SK-N-SH treated with all-trans-retinoic acid at 6 μM for 48 hours (cell line): ENCODE measurements at regions not wholly inside any gene's neighbourhood (a gene's known extent, or its start where the extent isn't known, plus 50 kb on each side); places are given as distances from the start of the nearest gene placed in this dataset.

ENCODE experiments used
- ATAC-seq: fragments of 200-7000 bp; cut with Tn5 transposase; 3 replicates; pipeline ENCODE4 v1.9.1; 2020; ENCODE audit warnings: mild to moderate bottlenecking, moderate library complexity
- ARNTL ChIP-seq: fragments of 450-650 bp; formaldehyde crosslinking; IDR thresholded peaks from 2 replicates; pipeline ENCODE4 v1.5.0; 2020; ENCODE audit warnings: low read depth, mild to moderate bottlenecking, moderate library complexity, borderline replicate concordance
- BACH2 ChIP-seq: fragments of 250-450 bp; sonication (Bioruptor Pico); IDR thresholded peaks from 2 replicates; pipeline ENCODE4 v1.9.0; 2021; ENCODE audit warnings: mild to moderate bottlenecking, borderline replicate concordance
- ESRRG ChIP-seq: fragments of 250-450 bp; sonication (Bioruptor Pico); IDR thresholded peaks from 2 replicates; pipeline ENCODE4 v1.6.1; 2021; ENCODE audit warnings: mild to moderate bottlenecking
- GLIS3 ChIP-seq: fragments of 250-450 bp; sonication (Bioruptor Pico); IDR thresholded peaks from 2 replicates; pipeline ENCODE4 v1.5.0; 2020; ENCODE audit warnings: mild to moderate bottlenecking, moderate library complexity
- ISL1 ChIP-seq: fragments of 250-450 bp; sonication (Bioruptor Pico); IDR thresholded peaks from 2 replicates; pipeline ENCODE4 v2.1.2; 2022; ENCODE audit warnings: mild to moderate bottlenecking, moderate library complexity
- OSR1 ChIP-seq: fragments of 250-450 bp; sonication (Bioruptor Pico); IDR thresholded peaks from 2 replicates; pipeline ENCODE4 v1.8.0; 2022; ENCODE audit warnings: moderate library complexity, mild to moderate bottlenecking, inconsistent platforms
- PPARA ChIP-seq: fragments of 250-450 bp; sonication (Bioruptor Pico); IDR thresholded peaks from 2 replicates; pipeline ENCODE4 v1.5.0; 2020; ENCODE audit warnings: mild to moderate bottlenecking, borderline replicate concordance
- RARB ChIP-seq: fragments of 250-450 bp; sonication (Bioruptor Pico); IDR thresholded peaks from 2 replicates; pipeline ENCODE4 v1.8.0; 2021; ENCODE audit warnings: mild to moderate bottlenecking, moderate library complexity
- SNAI2 ChIP-seq: fragments of 250-450 bp; sonication (Bioruptor Pico); IDR thresholded peaks from 2 replicates; pipeline ENCODE4 v1.5.0; 2020; ENCODE audit warnings: mild to moderate bottlenecking, moderate library complexity
- TCF4 ChIP-seq: fragments of 250-450 bp; sonication (Bioruptor Pico); IDR thresholded peaks from 2 replicates; pipeline ENCODE4 v1.8.0; 2021; ENCODE audit warnings: mild to moderate bottlenecking, moderate library complexity, borderline replicate concordance
- TOX ChIP-seq: fragments of 250-450 bp; sonication (Bioruptor Pico); IDR thresholded peaks from 2 replicates; pipeline ENCODE4 v1.8.0; 2021; ENCODE audit warnings: mild to moderate bottlenecking, moderate library complexity, borderline replicate concordance
- TSHZ2 ChIP-seq: fragments of 250-450 bp; sonication (Bioruptor Pico); IDR thresholded peaks from 2 replicates; pipeline ENCODE4 v1.5.0; 2020; ENCODE audit warnings: mild to moderate bottlenecking, moderate library complexity
- ZC3H10 ChIP-seq: fragments of 250-450 bp; sonication (Bioruptor Pico); IDR thresholded peaks from 2 replicates; pipeline ENCODE4 v1.5.1; 2021; ENCODE audit warnings: mild to moderate bottlenecking, moderate library complexity
- ZFP3 ChIP-seq: fragments of 250-450 bp; sonication (Bioruptor Pico); IDR thresholded peaks from 2 replicates; pipeline ENCODE4 v1.5.0; 2020; ENCODE audit warnings: mild to moderate bottlenecking, moderate library complexity
- ZFP30 ChIP-seq: fragments of 450-650 bp; formaldehyde crosslinking; IDR thresholded peaks from 2 replicates; pipeline ENCODE4 v1.5.0; 2022; ENCODE audit warnings: mild to moderate bottlenecking, moderate library complexity
- ZNF565 ChIP-seq: fragments of 450-650 bp; formaldehyde crosslinking; conservative IDR thresholded peaks from 2 replicates; pipeline ENCODE4 v1.5.0; 2020; ENCODE audit warnings: low read depth, mild to moderate bottlenecking, moderate library complexity
- ZNF70 ChIP-seq: fragments of 450-650 bp; formaldehyde crosslinking; IDR thresholded peaks from 2 replicates; pipeline ENCODE4 v1.5.0; 2020; ENCODE audit warnings: mild to moderate bottlenecking, moderate library complexity
- ZNF8 ChIP-seq: fragments of 450-650 bp; formaldehyde crosslinking; IDR thresholded peaks from 2 replicates; pipeline ENCODE4 v1.5.0; 2020; ENCODE audit warnings: mild to moderate bottlenecking, moderate library complexity
- TF ChIP-seq, protein P1 (sequence below): fragments of 250-450 bp; sonication (Bioruptor Pico); IDR thresholded peaks from 2 replicates; pipeline ENCODE4 v1.5.1; 2021; ENCODE audit warnings: mild to moderate bottlenecking, moderate library complexity
- TF ChIP-seq, protein P2 (sequence below): fragments of 250-450 bp; sonication (Bioruptor Pico); IDR thresholded peaks from 2 replicates; pipeline ENCODE4 v1.8.0; 2021; ENCODE audit warnings: low read depth, mild to moderate bottlenecking, moderate library complexity, borderline replicate concordance
- TF ChIP-seq, protein P3 (sequence below): fragments of 250-450 bp; sonication (Bioruptor Pico); IDR thresholded peaks from 2 replicates; pipeline ENCODE4 v1.5.1; 2020; ENCODE audit warnings: low read depth, mild to moderate bottlenecking, moderate library complexity

- ATAC-seq = no peak
- TF ChIP-seq ESRRG (CRISPR knock-in tag) (no peak), ISL1 (CRISPR knock-in tag) (peak; percentile 54)
Measured at GRCh38 chr11:91209751-91210150, 986.9 kb upstream of the CHORDC1 start.

- TF ChIP-seq, protein P1, sequence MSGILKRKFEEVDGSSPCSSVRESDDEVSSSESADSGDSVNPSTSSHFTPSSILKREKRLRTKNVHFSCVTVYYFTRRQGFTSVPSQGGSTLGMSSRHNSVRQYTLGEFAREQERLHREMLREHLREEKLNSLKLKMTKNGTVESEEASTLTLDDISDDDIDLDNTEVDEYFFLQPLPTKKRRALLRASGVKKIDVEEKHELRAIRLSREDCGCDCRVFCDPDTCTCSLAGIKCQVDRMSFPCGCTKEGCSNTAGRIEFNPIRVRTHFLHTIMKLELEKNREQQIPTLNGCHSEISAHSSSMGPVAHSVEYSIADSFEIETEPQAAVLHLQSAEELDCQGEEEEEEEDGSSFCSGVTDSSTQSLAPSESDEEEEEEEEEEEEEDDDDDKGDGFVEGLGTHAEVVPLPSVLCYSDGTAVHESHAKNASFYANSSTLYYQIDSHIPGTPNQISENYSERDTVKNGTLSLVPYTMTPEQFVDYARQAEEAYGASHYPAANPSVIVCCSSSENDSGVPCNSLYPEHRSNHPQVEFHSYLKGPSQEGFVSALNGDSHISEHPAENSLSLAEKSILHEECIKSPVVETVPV (CRISPR knock-in tag) = no peak
- TF ChIP-seq OSR1 (CRISPR knock-in tag) (no peak), ISL1 (CRISPR knock-in tag) (no peak), ZFP3 (CRISPR knock-in tag) (no peak), ZNF565 (CRISPR knock-in tag) (no peak), ZFP30 (CRISPR knock-in tag) (no peak), ARNTL (CRISPR knock-in tag) (no peak), GLIS3 (no peak), ZNF70 (no peak), SNAI2 (CRISPR knock-in tag) (no peak), PPARA (CRISPR knock-in tag) (no peak), BACH2 (CRISPR knock-in tag) (no peak)
- TF ChIP-seq, protein P2, sequence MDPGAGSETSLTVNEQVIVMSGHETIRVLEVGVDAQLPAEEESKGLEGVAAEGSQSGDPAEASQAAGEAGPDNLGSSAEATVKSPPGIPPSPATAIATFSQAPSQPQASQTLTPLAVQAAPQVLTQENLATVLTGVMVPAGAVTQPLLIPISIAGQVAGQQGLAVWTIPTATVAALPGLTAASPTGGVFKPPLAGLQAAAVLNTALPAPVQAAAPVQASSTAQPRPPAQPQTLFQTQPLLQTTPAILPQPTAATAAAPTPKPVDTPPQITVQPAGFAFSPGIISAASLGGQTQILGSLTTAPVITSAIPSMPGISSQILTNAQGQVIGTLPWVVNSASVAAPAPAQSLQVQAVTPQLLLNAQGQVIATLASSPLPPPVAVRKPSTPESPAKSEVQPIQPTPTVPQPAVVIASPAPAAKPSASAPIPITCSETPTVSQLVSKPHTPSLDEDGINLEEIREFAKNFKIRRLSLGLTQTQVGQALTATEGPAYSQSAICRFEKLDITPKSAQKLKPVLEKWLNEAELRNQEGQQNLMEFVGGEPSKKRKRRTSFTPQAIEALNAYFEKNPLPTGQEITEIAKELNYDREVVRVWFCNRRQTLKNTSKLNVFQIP (CRISPR knock-in tag) = no peak
- TF ChIP-seq, protein P3, sequence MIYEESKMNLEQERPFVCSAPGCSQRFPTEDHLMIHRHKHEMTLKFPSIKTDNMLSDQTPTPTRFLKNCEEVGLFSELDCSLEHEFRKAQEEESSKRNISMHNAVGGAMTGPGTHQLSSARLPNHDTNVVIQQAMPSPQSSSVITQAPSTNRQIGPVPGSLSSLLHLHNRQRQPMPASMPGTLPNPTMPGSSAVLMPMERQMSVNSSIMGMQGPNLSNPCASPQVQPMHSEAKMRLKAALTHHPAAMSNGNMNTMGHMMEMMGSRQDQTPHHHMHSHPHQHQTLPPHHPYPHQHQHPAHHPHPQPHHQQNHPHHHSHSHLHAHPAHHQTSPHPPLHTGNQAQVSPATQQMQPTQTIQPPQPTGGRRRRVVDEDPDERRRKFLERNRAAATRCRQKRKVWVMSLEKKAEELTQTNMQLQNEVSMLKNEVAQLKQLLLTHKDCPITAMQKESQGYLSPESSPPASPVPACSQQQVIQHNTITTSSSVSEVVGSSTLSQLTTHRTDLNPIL = no peak
- TF ChIP-seq, all 23 proteins: peak for 0
- ATAC-seq = no peak
Measured at GRCh38 chr11:91209306-91209705, 986.5 kb upstream of the CHORDC1 start.

DNA sequence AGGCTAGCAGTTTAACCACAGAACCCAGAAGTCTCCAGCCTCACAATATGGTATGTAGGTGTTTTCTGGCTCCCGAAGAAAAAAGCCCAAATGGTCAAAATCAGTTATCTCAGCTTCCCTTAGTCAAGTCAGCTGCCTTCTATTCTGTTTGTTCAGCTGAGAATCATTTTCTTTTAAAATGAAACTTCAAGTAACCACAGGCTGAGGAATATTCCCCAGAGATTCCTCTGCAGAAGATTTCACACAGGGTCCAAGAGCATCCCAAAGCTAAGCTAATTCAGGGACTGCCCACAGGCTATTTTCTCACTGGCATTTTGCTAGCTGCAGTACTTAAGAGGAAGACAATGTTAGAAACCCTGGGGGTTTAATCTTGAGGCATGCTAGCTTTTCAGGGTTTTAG is 977.0 kb upstream of the CHORDC1 start:
- TF ChIP-seq ESRRG (CRISPR knock-in tag) (no peak), ZNF70 (no peak), RARB (CRISPR knock-in tag) (no peak), TOX (CRISPR knock-in tag) (no peak), TCF4 (CRISPR knock-in tag) (no peak)
- TF ChIP-seq, all 23 proteins: peak for 0
- no peak for ATAC-seq

GRCh38 chr11:91194546-91194945 is 971.7 kb upstream of the CHORDC1 start:
- no peak for ATAC-seq
- peak; percentile 58; the same call in 1 of the 2 replicates for TF ChIP-seq ISL1 (CRISPR knock-in tag)
- TF ChIP-seq OSR1 (CRISPR knock-in tag) = no peak
- TF ChIP-seq, all 23 proteins: peak for 1

DNA sequence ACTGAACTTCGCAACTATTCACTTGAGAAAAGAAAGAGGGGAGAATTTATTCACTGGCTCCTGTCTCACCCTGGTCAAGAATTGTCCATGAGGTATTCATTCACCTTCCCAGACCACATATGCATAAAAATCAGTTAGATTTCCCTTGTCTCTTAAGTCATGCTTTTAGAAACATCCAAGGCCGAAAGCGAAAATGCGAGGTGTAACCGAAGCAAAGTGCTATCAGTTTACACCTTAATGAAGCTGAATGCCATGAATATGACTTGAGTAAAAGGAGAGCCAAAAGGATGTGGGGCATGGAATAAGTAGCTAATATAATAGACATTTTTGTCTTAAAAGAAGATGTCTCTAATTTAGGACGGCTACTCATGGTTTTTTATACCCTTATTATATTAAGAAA is 965.6 kb upstream of the CHORDC1 start:
- ATAC-seq = no peak
- TF ChIP-seq BACH2 (CRISPR knock-in tag) = no peak
- no peak for TF ChIP-seq ZFP3 (CRISPR knock-in tag)
- no peak for TF ChIP-seq ESRRG (CRISPR knock-in tag)
- TF ChIP-seq ARNTL (CRISPR knock-in tag) = no peak
- no peak for TF ChIP-seq ZNF8 (CRISPR knock-in tag)
- no peak for TF ChIP-seq ZNF565 (CRISPR knock-in tag)
- TF ChIP-seq SNAI2 (CRISPR knock-in tag) = no peak
- no peak for TF ChIP-seq RARB (CRISPR knock-in tag)
- TF ChIP-seq ZFP30 (CRISPR knock-in tag) = no peak
- no peak for TF ChIP-seq TSHZ2 (CRISPR knock-in tag)
- no peak for TF ChIP-seq TCF4 (CRISPR knock-in tag)
- no peak for TF ChIP-seq PPARA (CRISPR knock-in tag)
- no peak for TF ChIP-seq TOX (CRISPR knock-in tag)
- TF ChIP-seq ZC3H10 (CRISPR knock-in tag) = no peak
- TF ChIP-seq, all 23 proteins: peak for 0
